SU-DHL-6 (cell line): ENCODE measurements at regions not wholly inside any gene's neighbourhood (a gene's known extent, or its start where the extent isn't known, plus 50 kb on each side); places are given as distances from the start of the nearest gene placed in this dataset.

ENCODE experiments used
- H2AFZ ChIP-seq: fragments of 200-600 bp; sonication (generic); 2 replicates; pipeline ENCODE4 v1.6.1; 2014; ENCODE audit warnings: low read depth, mild to moderate bottlenecking, moderate library complexity, mixed read lengths, antibody characterized with exemption, low read length; ENCODE audit not compliant: severe bottlenecking
- H3F3A ChIP-seq: fragments of 200-600 bp; shearing (Covaris generic); 2 replicates; pipeline ENCODE4 v1.6.0; 2016; ENCODE audit warnings: antibody characterized with exemption, mild to moderate bottlenecking; ENCODE audit not compliant: insufficient read depth
- H3K27ac ChIP-seq: fragments of 200-600 bp; sonication (generic); 2 replicates; pipeline ENCODE4 v1.5.1; 2016; ENCODE audit warnings: low read depth, mild to moderate bottlenecking, low read length, moderate library complexity, mixed read lengths
- H3K27me3 ChIP-seq: fragments of 200-600 bp; sonication (generic), shearing (Covaris generic); 2 replicates; pipeline ENCODE4 v1.6.0; 2014; ENCODE audit warnings: mild to moderate bottlenecking, low read length
- H3K36me3 ChIP-seq: fragments of 200-600 bp; sonication (generic); 2 replicates; pipeline ENCODE4 v1.6.1; 2014; ENCODE audit warnings: mild to moderate bottlenecking, low read length, mixed read lengths
- H3K4me2 ChIP-seq: fragments of 300-600, 200-600 bp; shearing (Covaris generic), sonication (generic); 2 replicates; pipeline ENCODE4 v1.6.0; 2014; ENCODE audit warnings: low read length, low read depth, mild to moderate bottlenecking; ENCODE audit not compliant: poor library complexity, severe bottlenecking
- H3K4me3 ChIP-seq: fragments of 200-600 bp; sonication (generic); 2 replicates; pipeline ENCODE4 v1.5.1; 2014; ENCODE audit warnings: antibody characterized with exemption, low read length, mild to moderate bottlenecking, mixed read lengths; ENCODE audit not compliant: insufficient read depth, poor library complexity, severe bottlenecking
- H3K79me2 ChIP-seq: fragments of 200-600 bp; sonication (generic); 2 replicates; pipeline ENCODE4 v1.6.1; 2014; ENCODE audit warnings: mild to moderate bottlenecking, low read length, moderate library complexity; ENCODE audit not compliant: insufficient read depth
- H3K9ac ChIP-seq: fragments of 200-600 bp; sonication (generic); 2 replicates; pipeline ENCODE4 v1.7.0; 2014; ENCODE audit warnings: mild to moderate bottlenecking, low read length
- H3K9me2 ChIP-seq: fragments of 200-600 bp; sonication (generic); replicated peaks from 2 replicates; pipeline ENCODE4 v1.6.1; 2014; ENCODE audit warnings: low read length; ENCODE audit not compliant: insufficient read depth
- H3K9me3 ChIP-seq: fragments of 200-600 bp; sonication (generic); 2 replicates; pipeline ENCODE4 v1.6.1; 2014; ENCODE audit warnings: low read length, mixed read lengths; ENCODE audit not compliant: insufficient read depth
- H4K20me1 ChIP-seq: fragments of 200-600 bp; sonication (generic); 2 replicates; pipeline ENCODE4 v1.6.1; 2014; ENCODE audit warnings: low read depth, mild to moderate bottlenecking, antibody characterized with exemption, low read length, moderate library complexity, mixed read lengths
- CTCF ChIP-seq: fragments of 200-600 bp; sonication (generic); IDR thresholded peaks from one replicate; pipeline ENCODE4 v1.5.1; 2017; ENCODE audit warnings: antibody characterized with exemption, mild to moderate bottlenecking, low read length, moderate library complexity; ENCODE audit not compliant: insufficient read depth, poor library complexity, severe bottlenecking
- EZH2phosphoT487 ChIP-seq: fragments of 200-600 bp; sonication (generic), shearing (Covaris generic); conservative IDR thresholded peaks from 2 replicates; pipeline ENCODE4 v1.6.1; 2018; ENCODE audit warnings: mild to moderate bottlenecking, antibody characterized with exemption, low read length, moderate library complexity, mixed read lengths

GRCh38 chr4:126144543-126145237, 829.9 kb downstream of the FAT4 start:
- Histone ChIP-seq H3K36me3 (no peaks in the 10 kb centered on the region), H3K27ac (no peak overlapping the region), H3K9me2 (no peaks in the 10 kb centered on the region), H4K20me1 (no peaks in the 10 kb centered on the region), H2AFZ (no peak overlapping the region), H3F3A (no peaks in the 10 kb centered on the region), H3K9ac (no peak overlapping the region), H3K4me3 (no peak overlapping the region), H3K27me3 (no peaks in the 10 kb centered on the region), H3K4me2 (no peak overlapping the region), H3K79me2 (no peaks in the 10 kb centered on the region), H3K9me3 (no peaks in the 10 kb centered on the region)
- TF ChIP-seq CTCF (no peak), EZH2phosphoT487 (no peak)

- Histone ChIP-seq H3K9me2 (no peaks in the 10 kb centered on the region), H2AFZ (no peak overlapping the region), H3F3A (no peaks in the 10 kb centered on the region), H3K4me3 (no peak overlapping the region), H3K36me3 (no peaks in the 10 kb centered on the region), H3K27ac (no peak overlapping the region), H3K4me2 (no peak overlapping the region), H4K20me1 (no peaks in the 10 kb centered on the region), H3K27me3 (no peaks in the 10 kb centered on the region), H3K9me3 (no peaks in the 10 kb centered on the region), H3K79me2 (no peaks in the 10 kb centered on the region), H3K9ac (no peak overlapping the region)
- TF ChIP-seq CTCF: no peak
- TF ChIP-seq EZH2phosphoT487: no peak
Observed at GRCh38 chr4:126168484-126168883, 853.7 kb downstream of the FAT4 start.

- Histone ChIP-seq H3K79me2 (no peaks in the 10 kb centered on the region), H3K4me3 (no peak overlapping the region), H2AFZ (no peak overlapping the region), H3K9ac (no peak overlapping the region), H3K27ac (no peak overlapping the region), H3F3A (no peaks in the 10 kb centered on the region), H3K9me3 (no peaks in the 10 kb centered on the region), H3K27me3 (no peaks in the 10 kb centered on the region), H3K9me2 (no peaks in the 10 kb centered on the region), H3K4me2 (no peak overlapping the region), H4K20me1 (no peaks in the 10 kb centered on the region), H3K36me3 (no peaks in the 10 kb centered on the region)
- no peak for TF ChIP-seq EZH2phosphoT487
Observed at GRCh38 chr4:126172126-126172525, 857.4 kb downstream of the FAT4 start.

GRCh38 chr4:126174627-126175026, 859.9 kb downstream of the FAT4 start:
- Histone ChIP-seq H4K20me1 (no peaks in the 10 kb centered on the region), H3K36me3 (no peaks in the 10 kb centered on the region), H3K27me3 (no peaks in the 10 kb centered on the region), H3F3A (no peaks in the 10 kb centered on the region), H3K79me2 (no peaks in the 10 kb centered on the region), H3K4me3 (no peak overlapping the region), H3K27ac (no peak overlapping the region), H2AFZ (no peak overlapping the region), H3K4me2 (no peak overlapping the region), H3K9me2 (no peaks in the 10 kb centered on the region), H3K9me3 (no peaks in the 10 kb centered on the region), H3K9ac (no peak overlapping the region)
- TF ChIP-seq EZH2phosphoT487: no peak
